A673 (cell line): ENCODE measurements at regions not wholly inside any gene's neighbourhood (a gene's known extent, or its start where the extent isn't known, plus 50 kb on each side); places are given as distances from the start of the nearest gene placed in this dataset.

Experiments used
- BruUV-seq: library from RNA; stranded (reverse); fragments of 400-500 nt; replicated peaks from 2 replicates; lab custom pipeline; 2021; lab: Mats Ljungman, UMichigan
- CTCF ChIA-PET: fragments of 300-600 bp; sonication (Branson Sonifier 250); formaldehyde crosslinking; loops from one replicate; lab custom pipeline; 2022; ENCODE audit warnings: antibody characterized with exemption; lab: Charles Lee
- POLR2A ChIA-PET: fragments of 300-600 bp; sonication (Branson Sonifier 250); formaldehyde crosslinking; loops from one replicate; lab custom pipeline; 2022; ENCODE audit warnings: antibody characterized with exemption; ENCODE audit not compliant: low non-redundant PET; lab: Charles Lee
- DNase-seq: peaks from one replicate; pipeline ENCODE4 v3.0.0-alpha.2; 2015; ENCODE audit warnings: low spot score
- H3K27ac ChIP-seq: fragments of 200-600 bp; sonication (generic); 2 replicates; pipeline ENCODE4 v1.5.1; 2016; ENCODE audit warnings: mixed run types, low read depth, mild to moderate bottlenecking, mixed read lengths, antibody characterized with exemption, low read length; ENCODE audit not compliant: poor library complexity, severe bottlenecking
- H3K27me3 ChIP-seq: fragments of 200-600 bp; sonication (generic); replicated peaks from 2 replicates; pipeline ENCODE4 v1.6.1; 2017; ENCODE audit warnings: mixed run types, low read depth, mild to moderate bottlenecking, mixed read lengths, antibody characterized with exemption, low read length; ENCODE audit not compliant: insufficient read depth, poor library complexity
- H3K36me3 ChIP-seq: fragments of 200-600 bp; sonication (generic); 2 replicates; pipeline ENCODE4 v1.6.1; 2016; ENCODE audit warnings: mixed run types, mild to moderate bottlenecking, mixed read lengths, antibody characterized with exemption, low read length; ENCODE audit not compliant: insufficient read depth, poor library complexity, severe bottlenecking
- H3K4me1 ChIP-seq: fragments of 200-600 bp; sonication (generic); 2 replicates; pipeline ENCODE4 v1.6.1; 2017; ENCODE audit warnings: mixed run types, mild to moderate bottlenecking, mixed read lengths, antibody characterized with exemption, low read length; ENCODE audit not compliant: insufficient read depth, poor library complexity, severe bottlenecking
- H3K4me3 ChIP-seq: fragments of 200-600 bp; sonication (generic); 2 replicates; pipeline ENCODE4 v1.5.1; 2016; ENCODE audit warnings: low read depth, mixed run types, mild to moderate bottlenecking, mixed read lengths, low read length; ENCODE audit not compliant: poor library complexity, severe bottlenecking
- H3K9me3 ChIP-seq: fragments of 200-600 bp; sonication (generic); 2 replicates; pipeline ENCODE4 v1.6.1; 2016; ENCODE audit warnings: mixed run types, low read depth, mild to moderate bottlenecking, mixed read lengths, antibody characterized with exemption, low read length; ENCODE audit not compliant: poor library complexity, severe bottlenecking
- CTCF ChIP-seq: fragments of 300-800, 200-600 bp; sonication (generic); conservative IDR thresholded peaks from 2 replicates; pipeline ENCODE4 v1.5.1; 2017; ENCODE audit warnings: low read depth, mild to moderate bottlenecking, antibody characterized with exemption, low read length, moderate library complexity, mixed read lengths
- EZH2 ChIP-seq: fragments of 200-600 bp; sonication (generic); IDR thresholded peaks from 2 replicates; pipeline ENCODE4 v1.6.1; 2017; ENCODE audit warnings: borderline replicate concordance, low read depth, mild to moderate bottlenecking, mixed read lengths, antibody characterized with exemption, low read length; ENCODE audit not compliant: poor library complexity, severe bottlenecking
- intact Hi-C: fragments of 100-400 bp; cut with micrococcal nuclease; formaldehyde crosslinking; loops from one replicate; pipeline ENCODE4 v1.10.0; 2022; ENCODE audit not compliant: unreplicated experiment

GRCh38 chr6:15044146-15044882, 201.6 kb upstream of the JARID2 start:
- BruUV-seq: no TSS peak
- TF ChIP-seq EZH2 (no peak), CTCF (no peak)
- intact Hi-C loops: no loop called here
- Histone ChIP-seq H3K4me3 (no peak overlapping the region), H3K27me3 (no peaks in the 10 kb centered on the region), H3K4me1 (no peaks in the 10 kb centered on the region), H3K36me3 (no peaks in the 10 kb centered on the region), H3K27ac (no peak overlapping the region), H3K9me3 (no peaks in the 10 kb centered on the region)
- ChIA-PET POLR2A (no interaction called here), CTCF (no interaction called here)
- DNase-seq: no peak

GRCh38 chr6:15044948-15045347, 200.9 kb upstream of the JARID2 start:
- BruUV-seq: no TSS peak
- ChIA-PET CTCF (no interaction called here), POLR2A (no interaction called here)
- H3K27ac ChIP-seq: no peak overlapping the region
- no peaks in the 10 kb centered on the region for H3K36me3 ChIP-seq
- intact Hi-C loops: no loop called here
- TF ChIP-seq CTCF (no peak), EZH2 (no peak)
- H3K4me1 ChIP-seq: no peaks in the 10 kb centered on the region
- no peaks in the 10 kb centered on the region for H3K27me3 ChIP-seq
- no peak overlapping the region for H3K4me3 ChIP-seq
- H3K9me3 ChIP-seq: no peaks in the 10 kb centered on the region
- no peak for DNase-seq

- intact Hi-C loops: no loop called here
Observed at GRCh38 chr6:15046751-15047150, 199.1 kb upstream of the JARID2 start.

GRCh38 chr6:15048367-15048766, 197.5 kb upstream of the JARID2 start:
- Histone ChIP-seq H3K9me3 (no peaks in the 10 kb centered on the region), H3K4me3 (no peak overlapping the region), H3K36me3 (no peaks in the 10 kb centered on the region), H3K27ac (no peak overlapping the region), H3K27me3 (no peaks in the 10 kb centered on the region), H3K4me1 (no peaks in the 10 kb centered on the region)
- ChIA-PET POLR2A (no interaction called here), CTCF (interaction anchor here (0.5 kb wide), 1 partner anchor 86 kb away, joined by 3 read pairs; no protein-coding TSS in a partner anchor)
- no peak for TF ChIP-seq CTCF
- TF ChIP-seq EZH2: no peak
- DNase-seq: no peak
- BruUV-seq: no TSS peak
- intact Hi-C loops: no loop called here

More at GRCh38 chr6:15046751-15047150, 199.1 kb upstream of the JARID2 start:
- H3K4me3 ChIP-seq: no peak overlapping the region
- ChIA-PET POLR2A (interaction anchor here (0.5 kb wide), 1 partner anchor 49 kb away, joined by 10 read pairs; no protein-coding TSS in a partner anchor), CTCF (no interaction called here)
- no peak for TF ChIP-seq EZH2
- H3K27me3 ChIP-seq: no peaks in the 10 kb centered on the region
- no peak overlapping the region for H3K27ac ChIP-seq
- H3K36me3 ChIP-seq: no peaks in the 10 kb centered on the region
- H3K4me1 ChIP-seq: no peaks in the 10 kb centered on the region
- no peaks in the 10 kb centered on the region for H3K9me3 ChIP-seq
- BruUV-seq: no TSS peak
- DNase-seq: no peak
